ENCODE measurements at regions not wholly inside any gene's neighbourhood (a gene's known extent, or its start where the extent isn't known, plus 50 kb on each side); places are given as distances from the start of the nearest gene placed in this dataset.
"Not testable (repeated sequence)": the region's sequence is repeated elsewhere in the genome, so short reads cannot be mapped to it uniquely, and the experiment has no call there.

DNA sequence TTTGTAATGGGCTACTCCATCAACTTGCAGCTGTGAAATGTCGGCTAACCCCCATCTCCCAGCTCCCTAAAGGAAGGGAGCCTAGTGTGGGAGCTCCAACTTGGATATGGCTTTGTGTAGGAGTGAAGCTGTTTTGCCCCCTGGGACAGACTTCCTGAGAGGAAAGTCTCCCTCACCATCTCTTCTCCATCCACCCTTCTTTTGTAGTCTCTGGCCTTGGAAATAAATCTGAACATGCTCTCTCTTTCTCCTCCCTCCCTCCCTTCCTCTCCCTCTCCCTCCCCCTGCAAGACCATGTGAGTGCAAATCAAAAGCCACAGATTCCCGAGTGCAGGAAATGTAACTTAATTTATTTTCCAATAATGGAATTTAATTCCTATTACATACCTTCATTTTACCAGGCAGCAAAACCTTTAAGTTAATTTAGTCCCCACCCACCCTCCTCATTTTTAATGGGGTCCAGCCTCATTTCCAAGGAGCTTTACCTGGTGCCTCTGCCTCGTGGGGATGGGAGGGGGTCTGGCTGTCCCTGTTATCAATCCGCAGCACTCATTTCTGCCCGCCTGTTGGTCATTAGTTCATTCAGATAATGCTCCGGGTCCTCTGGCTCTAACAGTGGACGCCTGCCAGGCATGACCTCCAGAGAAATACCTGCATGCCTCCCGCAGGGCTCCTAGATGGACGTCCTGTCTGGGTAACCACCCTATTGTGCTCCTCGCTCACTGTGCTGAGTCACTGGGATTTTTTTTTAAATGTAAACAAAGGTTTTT, 122.9 kb upstream of the TAF11L2 start:
- H3K27me3 Mint-ChIP-seq, result no peaks in the 10 kb centered on the region
- H3K9me3 Mint-ChIP-seq, result peaks cover 6% of the 10 kb centered on the region
- no peaks in the 10 kb centered on the region for H3K36me3 Mint-ChIP-seq (ENCODE audit: low read depth)
- DNase-seq, result no peak
- no peak overlapping the region for H3K4me3 Mint-ChIP-seq
- no peaks in the 10 kb centered on the region for H3K4me1 Mint-ChIP-seq
- no peak overlapping the region for H3K27ac Mint-ChIP-seq
- intact Hi-C loops (cut with micrococcal nuclease), result no loop called here

DNA sequence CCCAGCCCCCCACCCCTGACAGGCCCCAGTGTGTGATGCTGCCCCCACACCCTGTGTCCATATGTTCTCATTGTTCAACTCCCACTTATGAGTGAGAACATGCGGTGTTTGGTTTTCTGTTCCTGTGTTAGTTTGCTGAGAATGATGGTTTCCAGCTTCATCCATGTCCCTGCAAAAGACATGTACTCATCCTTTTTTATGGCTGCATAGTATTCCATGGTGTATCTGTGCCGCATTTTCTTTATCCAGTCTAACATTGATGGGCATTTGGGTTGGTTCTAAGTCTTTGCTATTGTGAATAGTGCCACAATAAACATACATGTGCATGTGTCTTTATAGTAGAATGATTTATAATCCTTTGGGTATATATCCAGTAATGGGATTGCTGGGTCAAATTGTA, 122.1 kb upstream of the TAF11L2 start:
- intact Hi-C loops (cut with micrococcal nuclease); H3K4me3 Mint-ChIP-seq; DNase-seq; H3K27ac Mint-ChIP-seq; H3K4me1 Mint-ChIP-seq; H3K27me3 Mint-ChIP-seq; H3K9me3 Mint-ChIP-seq; H3K36me3 Mint-ChIP-seq (ENCODE audit: low read depth): not testable (repeated sequence)

DNA sequence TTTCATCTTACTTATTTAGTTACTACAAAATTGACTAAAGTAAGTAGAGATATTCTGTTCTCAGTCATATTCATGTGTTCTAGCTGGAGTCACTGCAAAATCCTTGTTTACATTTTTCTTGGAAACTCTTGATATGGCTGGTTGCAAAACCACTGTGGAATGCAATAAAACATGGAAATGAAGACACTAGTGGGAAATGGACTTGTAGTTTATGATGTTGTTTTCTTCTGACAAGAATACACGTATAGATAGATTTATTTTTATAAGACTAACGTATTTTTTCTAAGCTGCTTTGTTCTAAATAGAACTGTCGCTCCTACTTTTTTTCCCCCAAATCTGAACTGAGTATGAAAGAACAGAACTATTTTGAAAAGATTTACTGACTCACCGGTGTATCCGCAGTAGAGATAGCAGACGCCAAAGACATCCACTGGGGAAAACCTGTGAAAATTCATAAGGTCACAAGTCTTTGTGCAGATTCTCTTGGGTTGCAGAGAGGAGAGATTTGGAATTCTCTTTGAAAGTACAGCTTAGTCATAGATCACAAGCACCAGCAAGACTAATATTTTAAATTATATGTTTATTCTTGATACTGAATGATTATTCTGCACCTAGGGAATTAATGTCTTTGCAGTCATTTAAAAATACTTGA, 119.6 kb upstream of the TAF11L2 start:
- peaks cover 4% of the 10 kb centered on the region for H3K9me3 Mint-ChIP-seq
- H3K36me3 Mint-ChIP-seq (ENCODE audit: low read depth), result no peaks in the 10 kb centered on the region
- H3K27ac Mint-ChIP-seq, result no peak overlapping the region
- no peak overlapping the region for H3K4me3 Mint-ChIP-seq
- H3K4me1 Mint-ChIP-seq, result no peaks in the 10 kb centered on the region
- intact Hi-C loops (cut with micrococcal nuclease), result no loop called here
- no peak for DNase-seq
- no peaks in the 10 kb centered on the region for H3K27me3 Mint-ChIP-seq

DNA sequence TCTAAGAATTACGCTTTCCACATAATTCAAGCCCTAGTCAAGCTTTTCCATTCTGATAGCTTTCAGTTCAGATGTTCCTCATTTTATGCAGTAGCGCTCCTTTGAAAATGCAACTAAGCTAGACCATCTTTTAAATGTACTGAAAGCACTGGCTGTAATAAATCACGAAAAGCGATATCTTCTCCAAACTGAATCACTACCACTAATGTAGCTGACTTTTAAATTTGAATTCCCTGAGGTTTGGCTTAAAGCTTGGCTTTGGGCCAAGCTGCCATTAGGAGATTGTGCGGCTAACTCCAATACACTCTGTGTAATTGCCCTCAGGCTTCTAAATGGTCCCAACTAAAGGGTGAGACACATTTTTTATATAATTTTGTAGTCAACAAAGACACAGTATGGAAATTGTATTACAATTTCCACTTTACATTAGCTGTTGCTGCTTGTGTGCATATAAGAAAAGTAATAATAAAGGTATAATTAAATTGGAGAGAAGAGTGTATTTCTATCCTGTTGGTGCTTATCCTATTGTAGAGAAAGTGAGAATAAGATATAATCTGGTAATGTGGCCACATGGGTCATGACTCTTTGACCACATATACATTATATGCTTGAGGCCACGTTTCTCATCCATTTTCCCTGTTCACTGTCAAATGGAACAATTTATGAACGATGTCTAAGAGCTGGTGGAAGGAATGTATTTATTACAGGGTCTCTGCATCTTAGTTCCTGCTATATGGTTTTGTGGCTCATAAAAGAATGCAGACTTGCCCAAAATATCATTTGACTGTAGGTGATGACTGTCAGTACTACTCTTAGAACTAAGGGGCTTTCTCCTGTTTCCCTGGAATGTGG, 118.7 kb upstream of the TAF11L2 start:
- intact Hi-C loops (cut with micrococcal nuclease), result no loop called here
- Mint-ChIP-seq H3K4me3 (no peak overlapping the region), H3K36me3 (ENCODE audit: low read depth) (no peaks in the 10 kb centered on the region), H3K4me1 (no peaks in the 10 kb centered on the region), H3K27ac (no peak overlapping the region), H3K27me3 (no peaks in the 10 kb centered on the region), H3K9me3 (peaks cover 4% of the 10 kb centered on the region)
- DNase-seq, result no peak

DNA sequence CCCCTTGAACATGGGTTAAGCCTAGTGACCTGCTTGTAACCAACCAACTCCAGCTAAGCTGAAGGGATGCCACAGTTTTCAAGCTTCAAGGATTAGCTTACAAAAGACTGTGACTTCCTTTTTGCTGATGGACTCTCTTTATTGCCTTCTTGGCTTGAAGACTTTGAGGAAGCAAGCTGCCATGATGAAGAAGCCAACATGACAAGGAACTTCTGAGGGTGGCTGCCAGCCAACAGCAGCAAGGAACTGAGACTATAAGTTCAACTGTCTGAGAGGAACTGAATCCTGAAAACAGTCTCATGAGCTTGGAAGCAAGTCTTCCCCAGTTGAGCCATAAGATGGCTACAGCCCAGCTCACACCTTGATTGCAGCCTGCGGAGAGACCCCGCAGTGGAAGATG, 116.1 kb upstream of the TAF11L2 start:
- no peaks in the 10 kb centered on the region for H3K4me1 Mint-ChIP-seq
- intact Hi-C loops (cut with micrococcal nuclease), result no loop called here
- no peak for DNase-seq
- no peaks in the 10 kb centered on the region for H3K36me3 Mint-ChIP-seq (ENCODE audit: low read depth)
- H3K27ac Mint-ChIP-seq, result no peak overlapping the region
- H3K9me3 Mint-ChIP-seq, result peaks cover 4% of the 10 kb centered on the region
- H3K27me3 Mint-ChIP-seq, result no peaks in the 10 kb centered on the region
- no peak overlapping the region for H3K4me3 Mint-ChIP-seq

DNA sequence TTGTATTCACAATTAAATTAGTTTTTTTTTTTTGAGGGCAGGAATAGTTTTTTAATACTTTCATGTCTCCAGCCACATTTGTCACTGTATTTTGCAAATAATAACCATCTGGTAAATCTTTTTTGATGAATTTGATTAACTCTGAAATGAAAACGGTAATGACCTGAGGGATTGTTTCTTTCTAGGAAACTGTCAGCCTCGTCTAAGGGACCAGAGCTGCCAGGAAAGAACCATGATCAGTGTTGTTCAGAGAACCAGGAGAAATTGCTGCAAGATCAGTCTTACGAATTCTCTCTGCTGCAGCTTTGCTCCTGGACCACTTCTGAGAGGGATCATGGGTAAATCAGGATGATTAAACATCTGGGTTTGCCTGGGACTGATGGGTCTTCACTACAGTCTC, 114.5 kb upstream of the TAF11L2 start:
- no peak for DNase-seq
- intact Hi-C loops (cut with micrococcal nuclease), result no loop called here
- no peaks in the 10 kb centered on the region for H3K27me3 Mint-ChIP-seq
- no peaks in the 10 kb centered on the region for H3K9me3 Mint-ChIP-seq
- H3K27ac Mint-ChIP-seq, result no peak overlapping the region
- no peaks in the 10 kb centered on the region for H3K4me1 Mint-ChIP-seq
- H3K4me3 Mint-ChIP-seq, result no peak overlapping the region
- H3K36me3 Mint-ChIP-seq (ENCODE audit: low read depth), result no peaks in the 10 kb centered on the region

DNA sequence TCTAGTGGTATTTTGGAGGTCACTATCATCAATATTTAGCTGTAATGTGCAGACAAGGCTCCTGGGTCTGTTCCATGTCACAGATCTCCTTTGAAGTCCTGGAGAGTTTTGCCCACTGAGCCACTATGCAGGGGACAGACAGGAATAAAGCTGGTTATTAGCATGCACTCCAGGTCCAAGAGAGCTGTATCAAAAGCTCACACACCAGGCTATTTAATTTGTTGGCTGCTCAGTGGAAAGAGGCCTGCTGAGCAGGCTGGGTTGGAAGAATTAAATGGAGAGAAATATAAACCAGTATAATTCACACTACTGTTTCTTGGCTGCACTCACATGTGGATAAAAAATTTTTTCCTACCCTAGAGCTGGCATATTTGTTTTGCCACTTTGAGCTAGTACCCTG, 113.8 kb upstream of the TAF11L2 start:
- no peaks in the 10 kb centered on the region for H3K36me3 Mint-ChIP-seq (ENCODE audit: low read depth)
- H3K4me3 Mint-ChIP-seq, result no peak overlapping the region
- no peaks in the 10 kb centered on the region for H3K9me3 Mint-ChIP-seq
- H3K27ac Mint-ChIP-seq, result no peak overlapping the region
- no peak for DNase-seq
- H3K27me3 Mint-ChIP-seq, result no peaks in the 10 kb centered on the region
- intact Hi-C loops (cut with micrococcal nuclease), result no loop called here
- H3K4me1 Mint-ChIP-seq, result no peaks in the 10 kb centered on the region

DNA sequence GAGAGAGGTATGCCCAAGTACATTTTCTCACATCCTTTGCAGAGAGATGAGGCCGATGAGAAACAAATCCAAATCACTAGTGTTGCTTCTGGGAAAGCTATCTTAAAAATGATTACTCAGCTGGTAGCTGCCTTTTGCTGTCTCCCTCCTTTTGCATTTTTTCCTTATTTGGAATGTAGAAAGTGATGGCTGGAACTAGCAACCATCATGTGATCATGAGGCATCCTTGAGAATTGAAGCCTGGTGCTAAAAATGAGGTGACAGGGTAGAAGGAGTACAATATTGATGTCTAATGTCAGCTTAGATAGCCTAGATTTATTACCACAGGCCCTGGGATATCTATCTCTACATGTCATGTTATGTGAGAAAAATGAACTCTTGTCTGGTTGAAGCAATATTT, 109.3 kb upstream of the TAF11L2 start:
- H3K9me3 Mint-ChIP-seq, result no peaks in the 10 kb centered on the region

DNA sequence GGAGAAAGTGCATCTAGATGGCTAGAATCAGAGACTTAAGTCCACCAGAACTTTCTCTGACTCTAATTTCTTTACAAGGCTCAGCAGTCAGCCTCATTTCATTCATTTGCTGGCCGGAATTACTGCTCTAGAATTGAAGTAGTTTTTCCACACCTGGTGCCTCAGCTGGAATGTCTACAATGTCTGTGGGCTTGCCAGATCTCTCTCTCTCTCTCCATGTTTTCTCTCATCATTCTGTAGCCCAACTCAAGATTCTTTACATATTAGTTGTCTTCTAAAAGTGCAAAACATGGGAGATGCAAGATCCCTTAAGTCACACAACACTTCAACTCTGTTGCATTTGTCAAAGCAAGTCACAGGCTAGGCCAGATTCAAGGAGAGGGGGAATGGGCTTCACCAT, 103.9 kb upstream of the TAF11L2 start:
- Mint-ChIP-seq H3K4me1 (no peaks in the 10 kb centered on the region), H3K9me3 (peaks cover 10% of the 10 kb centered on the region), H3K4me3 (no peak overlapping the region), H3K27me3 (no peaks in the 10 kb centered on the region), H3K27ac (no peak overlapping the region), H3K36me3 (ENCODE audit: low read depth) (no peaks in the 10 kb centered on the region)
- no peak for DNase-seq
- intact Hi-C loops (cut with micrococcal nuclease), result no loop called here

More for the DNA sequence above, 109.3 kb upstream of the TAF11L2 start:
- Mint-ChIP-seq H3K36me3 (ENCODE audit: low read depth) (no peaks in the 10 kb centered on the region), H3K27me3 (no peaks in the 10 kb centered on the region), H3K4me1 (no peaks in the 10 kb centered on the region), H3K27ac (no peak overlapping the region), H3K4me3 (no peak overlapping the region)
- no peak for DNase-seq
- intact Hi-C loops (cut with micrococcal nuclease), result no loop called here

DNA sequence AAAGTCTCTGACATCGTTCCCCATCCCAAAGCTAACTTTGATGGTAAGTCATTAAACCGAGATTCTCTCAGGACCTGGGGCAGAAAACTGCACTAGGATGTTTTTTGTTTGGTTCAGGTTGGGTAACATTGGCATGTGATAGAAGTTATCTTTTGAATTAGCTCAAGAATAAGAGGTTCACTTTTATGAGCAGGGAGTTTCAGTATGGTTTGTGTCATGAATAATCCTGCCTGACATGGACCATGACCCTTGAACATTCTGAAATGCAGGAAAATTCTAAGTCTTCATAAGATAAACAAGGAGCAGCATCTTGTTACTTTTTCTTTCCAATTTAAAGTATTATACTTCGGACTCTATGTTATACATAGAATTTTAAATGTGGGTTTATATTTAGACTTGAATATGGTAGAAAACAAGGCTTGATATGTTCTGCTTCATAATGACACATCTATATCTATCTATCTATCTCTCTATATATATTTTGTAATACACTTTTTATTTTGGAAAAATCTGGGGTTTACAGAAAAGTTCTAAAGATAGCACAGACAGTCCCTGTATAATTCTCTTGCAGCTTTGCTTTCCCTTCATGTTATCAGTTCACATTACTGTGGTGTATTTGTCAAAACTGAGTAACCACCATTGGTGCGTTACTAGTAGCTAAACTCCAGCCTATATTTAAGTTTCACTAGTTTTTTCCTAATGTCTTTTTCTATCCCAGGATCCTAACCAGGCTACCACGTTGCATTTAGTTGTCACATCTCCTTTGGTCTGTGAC, 102.7 kb upstream of the TAF11L2 start:
- no peaks in the 10 kb centered on the region for H3K36me3 Mint-ChIP-seq (ENCODE audit: low read depth)
- intact Hi-C loops (cut with micrococcal nuclease), result no loop called here
- no peaks in the 10 kb centered on the region for H3K4me1 Mint-ChIP-seq
- H3K27ac Mint-ChIP-seq, result no peak overlapping the region
- no peak overlapping the region for H3K4me3 Mint-ChIP-seq
- peaks cover 10% of the 10 kb centered on the region for H3K9me3 Mint-ChIP-seq
- H3K27me3 Mint-ChIP-seq, result no peaks in the 10 kb centered on the region
- DNase-seq, result no peak

DNA sequence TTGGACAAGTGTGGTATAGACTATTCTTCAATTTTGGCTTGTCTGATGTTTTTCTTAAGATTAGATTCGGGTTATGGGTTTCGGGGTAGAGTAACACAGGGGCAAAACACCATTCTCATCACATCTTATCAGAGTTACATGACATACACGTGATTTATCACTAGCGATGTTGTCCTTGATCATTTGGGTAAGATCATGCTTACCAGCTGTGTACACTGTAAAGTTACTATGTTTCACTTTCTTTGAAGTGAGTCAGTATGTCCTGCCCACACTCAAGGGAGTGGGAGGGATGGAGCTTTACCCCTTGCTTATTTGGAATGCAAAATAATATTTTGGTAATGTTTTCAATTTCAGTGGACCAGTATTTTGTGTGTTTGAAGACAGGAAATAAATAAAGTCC, 101.8 kb upstream of the TAF11L2 start:
- no peak for DNase-seq
- no peaks in the 10 kb centered on the region for H3K27me3 Mint-ChIP-seq
- H3K4me1 Mint-ChIP-seq, result no peaks in the 10 kb centered on the region
- H3K27ac Mint-ChIP-seq, result no peak overlapping the region
- intact Hi-C loops (cut with micrococcal nuclease), result no loop called here
- H3K9me3 Mint-ChIP-seq, result peaks cover 10% of the 10 kb centered on the region
- no peaks in the 10 kb centered on the region for H3K36me3 Mint-ChIP-seq (ENCODE audit: low read depth)
- H3K4me3 Mint-ChIP-seq, result no peak overlapping the region

DNA sequence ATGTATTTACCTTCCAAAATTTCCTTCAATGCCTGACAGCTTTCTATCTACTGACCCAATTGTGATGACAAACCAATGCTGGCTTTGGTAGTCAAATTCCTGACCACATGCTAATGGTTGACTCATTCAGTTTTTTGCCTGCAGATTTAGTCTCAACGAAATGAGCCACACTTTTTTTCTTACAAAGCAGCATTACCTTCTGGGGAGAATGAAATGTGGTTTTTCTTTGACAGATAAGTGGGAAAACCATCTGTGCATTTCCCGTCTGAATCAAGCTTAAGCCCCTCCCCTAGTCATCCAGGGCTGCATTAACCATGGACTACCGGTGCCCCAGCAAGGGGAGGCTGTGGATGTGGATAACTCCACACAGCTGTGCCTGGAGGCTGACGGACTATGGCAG, 99.6 kb upstream of the TAF11L2 start:
- Mint-ChIP-seq H3K9me3 (peaks cover 10% of the 10 kb centered on the region), H3K4me1 (no peaks in the 10 kb centered on the region), H3K36me3 (ENCODE audit: low read depth) (no peaks in the 10 kb centered on the region), H3K27ac (no peak overlapping the region), H3K27me3 (no peaks in the 10 kb centered on the region), H3K4me3 (no peak overlapping the region)
- intact Hi-C loops (cut with micrococcal nuclease), result no loop called here
- DNase-seq, result no peak

DNA sequence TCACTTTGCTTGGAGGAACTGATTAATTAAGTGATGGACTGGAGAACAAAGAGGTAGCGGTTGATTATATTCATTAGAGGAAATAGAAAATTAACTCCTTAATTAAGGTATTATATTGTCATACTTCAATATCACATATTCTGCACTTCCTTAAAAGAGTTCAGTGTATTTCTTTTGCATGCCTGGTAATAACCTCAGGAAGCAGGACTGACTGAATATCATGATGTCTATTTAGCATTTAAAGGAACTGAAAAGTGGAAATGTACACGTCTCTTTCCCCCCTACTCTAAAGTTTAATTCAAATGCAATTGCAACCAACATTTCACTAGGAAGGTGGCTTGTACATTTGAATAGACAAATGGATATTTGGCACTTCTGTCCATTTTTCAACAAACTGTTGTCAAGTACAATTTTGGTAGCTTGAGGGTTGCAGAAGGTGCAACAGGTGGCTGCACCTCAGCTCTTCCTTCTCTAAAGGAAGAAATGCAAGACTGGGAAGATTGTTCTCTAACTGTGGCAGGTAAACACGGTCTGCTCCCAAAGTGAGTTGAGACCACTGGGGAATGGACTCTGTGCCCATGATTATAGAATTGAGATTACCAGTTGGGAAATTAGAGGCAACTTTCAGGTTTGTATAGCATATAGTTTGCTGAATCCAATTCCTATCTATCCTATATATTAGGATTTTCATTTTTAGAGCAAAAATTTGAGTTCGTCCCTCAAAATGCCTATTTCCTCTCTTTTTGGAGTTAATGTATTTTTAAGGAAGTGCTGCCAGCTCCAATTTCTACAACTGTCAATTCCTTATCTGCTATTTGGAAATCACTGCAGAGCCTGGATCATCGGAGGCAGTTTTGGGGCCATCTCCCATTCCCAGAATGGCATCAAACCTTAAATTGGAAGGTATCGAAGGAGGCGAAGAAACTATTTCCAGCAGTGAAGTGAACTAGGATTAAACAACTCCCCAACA, 98.9 kb upstream of the TAF11L2 start:
- Mint-ChIP-seq H3K27me3 (no peaks in the 10 kb centered on the region), H3K36me3 (ENCODE audit: low read depth) (no peaks in the 10 kb centered on the region), H3K4me3 (no peak overlapping the region), H3K9me3 (peaks cover 8% of the 10 kb centered on the region), H3K27ac (no peak overlapping the region), H3K4me1 (no peaks in the 10 kb centered on the region)
- intact Hi-C loops (cut with micrococcal nuclease), result no loop called here
- no peak for DNase-seq

All from activated CD4-positive, alpha-beta T cell treated with anti-CD3 and anti-CD28 coated beads, Interleukin-2, amount 10 ng/mL, durations not matched to agents 24 days and 14 days (primary cell).